ENCODE measurements at regions not wholly inside any gene's neighbourhood (a gene's known extent, or its start where the extent isn't known, plus 50 kb on each side); places are given as distances from the start of the nearest gene placed in this dataset.

DNA sequence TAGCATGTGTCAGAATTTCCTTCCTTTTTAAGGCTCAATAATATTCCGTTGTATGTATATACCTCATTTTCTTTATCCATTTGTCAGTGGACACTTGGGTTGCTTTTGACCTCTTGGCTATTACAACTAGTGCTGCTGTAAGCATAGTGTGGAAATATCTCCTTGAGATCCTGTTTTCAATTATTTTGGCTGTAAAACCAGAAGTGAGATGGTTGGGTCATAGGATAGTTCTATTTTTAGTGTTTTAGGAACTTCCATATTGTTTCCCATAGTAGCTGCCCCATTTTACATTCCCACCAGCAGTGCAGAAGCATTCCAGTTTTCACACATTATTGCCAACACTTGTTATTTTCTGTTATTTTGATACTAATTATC lies 70.4 kb upstream of the C15orf39 start:
- DNase-seq (ENCODE audit: low read depth in 1 of 2, low spot score in 1 of 2), result no peak

- no peak for DNase-seq (ENCODE audit: low read depth in 1 of 2, low spot score in 1 of 2)
These were observed 66.9 kb upstream of the C15orf39 start for GRCh38 chr15:75134748-75135147.

GRCh38 chr15:75136118-75136517 lies 65.6 kb upstream of the C15orf39 start:
- no peak for DNase-seq (ENCODE audit: low read depth in 1 of 2, low spot score in 1 of 2)

- no peak for DNase-seq (ENCODE audit: low read depth in 1 of 2, low spot score in 1 of 2)
These were observed 64.9 kb upstream of the C15orf39 start for GRCh38 chr15:75136758-75137157.

DNA sequence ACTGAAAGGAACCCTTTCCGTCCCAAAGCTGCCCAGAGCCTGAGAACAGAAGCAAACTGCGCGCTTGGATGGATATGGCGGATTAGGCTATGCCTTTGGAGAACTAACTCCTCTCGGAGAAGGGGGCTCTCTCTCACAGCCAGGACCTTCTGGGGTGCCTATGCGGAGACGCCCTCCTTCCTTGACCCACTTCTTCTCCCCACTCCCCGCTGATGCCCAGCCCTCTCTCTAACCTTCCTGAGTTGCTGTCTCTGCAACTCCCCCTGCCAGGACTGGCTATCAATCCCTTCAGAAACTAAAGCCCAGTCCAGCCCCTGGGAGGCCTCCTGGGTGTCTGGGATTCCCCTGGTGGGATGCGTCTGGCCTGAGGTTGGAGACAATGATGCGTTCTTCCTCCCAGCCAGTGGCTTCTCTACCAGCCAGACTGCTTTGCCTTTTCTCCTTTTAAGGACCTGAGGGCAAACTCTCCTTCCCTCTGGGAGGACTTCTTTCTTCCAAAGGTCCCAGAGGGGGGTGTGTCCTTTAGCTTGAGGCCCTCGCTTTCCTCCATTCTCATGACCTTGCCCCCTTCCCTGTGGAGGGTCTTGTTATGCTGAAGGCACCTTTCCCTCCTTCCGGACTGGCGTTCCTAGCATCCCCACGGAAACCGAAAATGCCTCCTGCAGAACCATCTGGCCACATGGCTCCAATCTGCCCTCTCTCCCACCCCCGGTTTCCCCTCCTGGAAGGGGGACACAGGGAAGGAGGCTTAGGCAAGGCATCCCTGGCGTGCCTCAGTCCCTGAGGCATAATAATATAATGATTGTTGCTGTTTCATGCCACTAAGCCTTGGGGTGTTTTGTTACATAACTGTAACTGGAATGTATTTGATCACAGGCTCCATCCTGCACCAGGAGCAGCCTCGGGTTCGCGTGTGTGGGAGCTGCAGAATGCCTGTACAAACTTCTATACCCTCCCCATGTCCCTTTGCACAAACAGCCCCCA lies 63.4 kb upstream of the C15orf39 start:
- DNase-seq (ENCODE audit: low read depth in 1 of 2, low spot score in 1 of 2), result no peak

DNA sequence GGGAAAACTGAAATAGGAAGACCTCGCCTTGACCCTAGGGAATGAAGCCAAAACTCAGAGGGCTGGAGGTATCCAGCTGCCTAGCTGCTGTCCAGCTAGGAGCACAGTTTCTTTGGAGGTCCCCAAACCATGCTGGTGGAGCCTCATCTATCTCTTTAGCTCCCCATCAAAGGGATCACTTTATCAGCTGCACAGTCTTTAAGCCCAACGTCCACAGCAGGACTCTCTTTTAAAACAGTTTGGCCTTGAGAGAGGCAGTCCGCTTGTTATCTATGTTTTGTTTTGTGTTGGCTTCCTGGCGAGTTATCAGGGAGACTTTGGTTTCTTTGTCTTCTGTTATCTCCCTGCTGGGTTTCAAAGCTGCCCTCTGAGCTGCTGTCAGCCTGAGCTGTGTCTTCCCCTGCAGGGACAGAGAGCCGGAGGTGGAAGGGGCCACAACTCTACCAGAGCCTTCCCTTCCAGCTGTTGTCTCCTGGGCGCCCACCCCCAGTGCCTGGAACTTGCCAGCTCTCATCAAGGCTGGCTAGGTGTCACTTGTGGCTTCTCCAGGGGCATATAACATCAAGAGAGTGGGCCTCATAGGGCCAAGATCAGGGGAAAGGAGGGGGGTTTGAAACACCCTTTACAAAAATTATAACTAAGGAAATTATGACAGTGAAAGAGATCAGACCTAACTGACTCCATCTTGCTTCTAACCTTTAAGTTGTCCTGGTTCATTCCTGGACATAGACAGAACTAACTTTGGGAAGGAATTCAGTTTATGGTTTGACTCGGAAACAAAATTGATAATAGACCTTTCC lies 61.4 kb upstream of the C15orf39 start:
- no peak for DNase-seq (ENCODE audit: low read depth in 1 of 2, low spot score in 1 of 2)

- DNase-seq (ENCODE audit: low read depth in 1 of 2, low spot score in 1 of 2), result no peak
These were observed 59.2 kb upstream of the C15orf39 start for GRCh38 chr15:75142499-75142898.

- DNase-seq (ENCODE audit: low read depth in 1 of 2, low spot score in 1 of 2), result no peak
These were observed 57.8 kb upstream of the C15orf39 start for GRCh38 chr15:75143738-75144334.

- DNase-seq (ENCODE audit: low read depth in 1 of 2, low spot score in 1 of 2), result no peak
These were observed 56.4 kb upstream of the C15orf39 start for GRCh38 chr15:75145027-75145841.

- no peak for DNase-seq (ENCODE audit: low read depth in 1 of 2, low spot score in 1 of 2)
These were observed 53.4 kb upstream of the C15orf39 start for GRCh38 chr15:75148280-75148679.

GRCh38 chr15:75149867-75150709 lies 51.6 kb upstream of the C15orf39 start:
- DNase-seq (ENCODE audit: low read depth in 1 of 2, low spot score in 1 of 2), result no peak

- DNase-seq (ENCODE audit: low read depth in 1 of 2, low spot score in 1 of 2), result no peak
These were observed 50.2 kb upstream of the C15orf39 start for GRCh38 chr15:75151214-75152128.

Data from stimulated activated CD4-positive, alpha-beta T cell treated with anti-CD3 and anti-CD28 coated beads, Interleukin-15, amount 100 ng/mL, for 1 hour (primary cell).